SJSA1 (cell line): ENCODE measurements at regions not wholly inside any gene's neighbourhood (a gene's known extent, or its start where the extent isn't known, plus 50 kb on each side); places are given as distances from the start of the nearest gene placed in this dataset.

Experiments used
- DNase-seq, 2 experiments: peaks; one replicate each; pipeline ENCODE4 v3.0.0-alpha.2; 2015 to 2020; ENCODE audit warnings: low spot score in 2 of 2, low read depth in 1 of 2
- H3K27ac ChIP-seq: fragments of 250-450 bp; sonication (Bioruptor Pico); 2 replicates; pipeline ENCODE4 v1.5.1; 2020; ENCODE audit warnings: mild to moderate bottlenecking, moderate library complexity
- H3K27me3 ChIP-seq: fragments of 250-450 bp; sonication (Bioruptor Pico); replicated peaks from 2 replicates; pipeline ENCODE4 v1.5.1; 2020; ENCODE audit warnings: mild to moderate bottlenecking, moderate library complexity
- H3K36me3 ChIP-seq: fragments of 250-450 bp; sonication (Bioruptor Pico); 2 replicates; pipeline ENCODE4 v1.5.1; 2020; ENCODE audit warnings: mild to moderate bottlenecking
- H3K4me1 ChIP-seq: fragments of 250-450 bp; sonication (Bioruptor Pico); replicated peaks from 2 replicates; pipeline ENCODE4 v1.6.1; 2021; ENCODE audit warnings: mild to moderate bottlenecking
- H3K4me3 ChIP-seq: fragments of 250-450 bp; sonication (Bioruptor Pico); 2 replicates; pipeline ENCODE4 v1.5.1; 2020; ENCODE audit warnings: mild to moderate bottlenecking
- H3K9me3 ChIP-seq: fragments of 250-450 bp; sonication (Bioruptor Pico); replicated peaks from 2 replicates; pipeline ENCODE4 v1.5.1; 2020; ENCODE audit warnings: mild to moderate bottlenecking

DNA sequence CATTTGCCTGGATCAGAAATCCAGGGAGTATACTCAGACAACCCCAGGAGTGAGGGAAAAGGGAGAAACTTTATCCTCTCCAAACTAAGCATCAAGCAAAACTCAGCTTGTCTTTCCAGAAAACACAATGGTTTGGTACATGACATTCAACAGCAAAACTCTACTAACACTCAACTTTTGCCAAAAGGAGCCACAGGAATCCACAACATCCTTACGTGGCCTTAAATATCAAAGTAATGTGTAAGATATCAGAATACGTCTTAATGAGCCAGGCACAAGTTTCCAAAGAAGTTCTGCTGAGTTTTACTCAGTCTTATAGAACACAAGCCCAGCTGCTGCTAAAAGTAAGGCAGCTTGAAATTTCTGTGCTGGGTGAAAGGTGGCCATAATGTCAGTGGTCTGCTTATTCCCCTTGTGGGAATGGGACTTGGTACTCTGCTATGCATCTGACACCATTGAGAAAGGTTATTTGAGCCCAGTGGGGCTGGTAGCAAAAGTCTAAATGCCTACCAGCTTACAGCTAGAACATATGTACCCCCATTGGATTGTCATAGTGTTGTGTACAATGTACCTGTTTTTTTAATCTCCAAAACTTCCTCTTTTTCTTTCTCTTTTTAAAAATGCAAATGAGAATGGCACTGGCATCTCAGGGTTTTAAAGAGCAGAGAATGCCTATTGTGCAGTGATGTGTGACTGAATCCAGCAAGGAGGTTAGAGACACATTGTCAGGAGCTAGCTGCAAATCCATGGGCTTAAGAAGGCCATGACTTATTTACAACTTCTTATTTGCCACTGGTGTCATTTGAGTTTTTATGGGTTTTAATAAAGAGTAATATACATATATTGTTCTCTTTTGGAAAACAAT lies 62.0 kb upstream of the ST6GALNAC3 start:
- Histone ChIP-seq H3K4me3 (no peak overlapping the region), H3K36me3 (no peaks in the 10 kb centered on the region), H3K4me1 (no peaks in the 10 kb centered on the region), H3K9me3 (no peaks in the 10 kb centered on the region), H3K27ac (no peak overlapping the region), H3K27me3 (peaks cover 5% of the 10 kb centered on the region; the same call in 1 of the 2 replicates)
- no peak for DNase-seq

- H3K9me3 ChIP-seq: no peaks in the 10 kb centered on the region
- H3K36me3 ChIP-seq: no peaks in the 10 kb centered on the region
- H3K4me3 ChIP-seq: no peak overlapping the region
- H3K27ac ChIP-seq: no peak overlapping the region
- H3K4me1 ChIP-seq: no peaks in the 10 kb centered on the region
- DNase-seq: no peak
- H3K27me3 ChIP-seq: peaks cover 5% of the 10 kb centered on the region; the same call in 1 of the 2 replicates
Measured at GRCh38 chr1:76013206-76013581, 61.4 kb upstream of the ST6GALNAC3 start.

DNA sequence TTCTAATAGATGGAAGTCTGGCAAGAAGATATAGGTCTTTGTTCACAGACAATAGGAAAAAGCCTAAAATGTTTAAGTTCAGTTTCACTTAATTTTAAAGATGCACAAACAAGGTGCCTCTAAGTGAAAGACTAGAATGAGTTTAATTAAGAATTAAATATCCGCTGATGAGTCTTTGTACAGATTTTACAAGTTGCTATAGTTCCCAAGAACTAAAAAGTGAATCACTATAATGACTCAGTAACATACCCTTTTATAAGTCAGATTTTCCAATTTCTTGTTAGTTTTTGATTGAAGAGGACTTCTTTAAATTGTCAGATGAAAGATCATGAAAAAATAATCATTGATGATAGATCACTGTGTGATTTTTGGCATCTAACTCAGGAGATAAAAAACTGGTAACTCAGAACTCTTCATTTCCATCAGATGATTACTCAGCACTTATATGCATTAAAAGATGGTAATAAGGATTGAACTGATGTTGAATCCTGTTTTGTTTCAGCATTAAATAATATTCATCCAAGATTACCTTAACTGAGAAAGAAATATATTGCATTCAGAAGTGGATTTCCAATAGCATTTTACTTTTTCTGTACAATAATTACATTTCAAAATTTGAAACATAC lies 59.0 kb upstream of the ST6GALNAC3 start:
- DNase-seq: no peak
- H3K4me1 ChIP-seq: no peaks in the 10 kb centered on the region
- H3K4me3 ChIP-seq: no peak overlapping the region
- peaks cover 5% of the 10 kb centered on the region; the same call in 1 of the 2 replicates for H3K27me3 ChIP-seq
- H3K36me3 ChIP-seq: no peaks in the 10 kb centered on the region
- H3K27ac ChIP-seq: no peak overlapping the region
- no peaks in the 10 kb centered on the region for H3K9me3 ChIP-seq

DNA sequence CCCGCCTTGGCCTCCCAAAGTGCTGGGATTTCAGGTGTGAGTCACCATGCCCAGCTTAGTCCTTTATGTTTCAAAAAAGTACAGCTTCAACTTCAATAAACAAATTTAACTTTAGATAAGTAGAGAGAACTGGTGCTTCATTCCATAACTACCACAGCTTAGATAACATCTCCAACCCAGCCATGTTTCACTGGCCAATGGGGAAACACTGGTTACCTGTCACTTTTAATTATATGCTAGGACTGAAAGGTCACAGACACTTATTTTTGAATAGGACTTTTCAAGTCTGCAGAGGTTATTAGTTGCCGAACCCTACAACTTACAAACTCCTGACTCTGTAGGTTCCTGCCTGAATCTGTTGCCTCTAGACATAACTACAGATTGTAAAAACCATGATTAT lies 56.5 kb upstream of the ST6GALNAC3 start:
- Histone ChIP-seq H3K27me3 (peaks cover 5% of the 10 kb centered on the region; the same call in 1 of the 2 replicates), H3K9me3 (no peaks in the 10 kb centered on the region), H3K27ac (no peak overlapping the region), H3K4me1 (no peaks in the 10 kb centered on the region), H3K36me3 (no peaks in the 10 kb centered on the region), H3K4me3 (no peak overlapping the region)
- no peak for DNase-seq

- Histone ChIP-seq H3K36me3 (no peaks in the 10 kb centered on the region), H3K9me3 (no peaks in the 10 kb centered on the region), H3K4me3 (no peak overlapping the region), H3K27me3 (no peaks in the 10 kb centered on the region), H3K4me1 (peaks cover 18% of the 10 kb centered on the region), H3K27ac (no peak overlapping the region)
- DNase-seq: no peak
Measured at GRCh38 chr1:76021846-76022245, 52.7 kb upstream of the ST6GALNAC3 start.

GRCh38 chr1:76023669-76024435 lies 50.7 kb upstream of the ST6GALNAC3 start:
- peak in 1 of 2 experiments; percentile 9 for DNase-seq
- Histone ChIP-seq H3K4me1 (peaks cover 18% of the 10 kb centered on the region), H3K36me3 (no peaks in the 10 kb centered on the region), H3K9me3 (no peaks in the 10 kb centered on the region), H3K4me3 (no peak overlapping the region), H3K27me3 (no peaks in the 10 kb centered on the region), H3K27ac (peak overlapping the region; percentile 18; the same call in 1 of the 2 replicates)
